ENCODE measurements at regions not wholly inside any gene's neighbourhood (a gene's known extent, or its start where the extent isn't known, plus 50 kb on each side); places are given as distances from the start of the nearest gene placed in this dataset.
"Not testable (repeated sequence)": the region's sequence is repeated elsewhere in the genome, so short reads cannot be mapped to it uniquely, and the experiment has no call there.

- no peak for DNase-seq
Measured at GRCh38 chr4:53959343-53960120, 104.9 kb downstream of the CHIC2 start.

GRCh38 chr4:53956454-53956853, 108.0 kb downstream of the CHIC2 start:
- DNase-seq: no peak

GRCh38 chr4:53956053-53956452, 108.4 kb downstream of the CHIC2 start:
- no peak for DNase-seq

DNA sequence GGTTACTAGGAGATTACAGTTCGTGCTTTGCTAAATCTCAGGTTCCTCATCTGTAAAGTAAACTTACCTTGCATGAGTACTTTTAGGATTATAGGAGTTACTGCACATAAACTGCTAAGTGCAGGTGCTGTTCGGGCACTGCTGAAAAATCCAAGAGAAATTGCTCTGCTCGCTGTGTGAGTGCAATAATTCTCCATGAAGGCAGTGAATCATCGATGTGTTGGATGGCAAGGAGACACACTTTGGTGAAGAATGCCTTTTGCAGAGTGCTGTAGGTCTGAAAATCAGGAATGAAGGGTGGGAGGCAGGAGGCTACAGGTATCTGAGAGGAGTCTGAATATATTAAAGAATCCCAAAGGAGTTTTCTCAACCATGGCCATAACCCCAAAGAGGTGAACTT, 113.0 kb downstream of the CHIC2 start:
- DNase-seq: no peak

DNA sequence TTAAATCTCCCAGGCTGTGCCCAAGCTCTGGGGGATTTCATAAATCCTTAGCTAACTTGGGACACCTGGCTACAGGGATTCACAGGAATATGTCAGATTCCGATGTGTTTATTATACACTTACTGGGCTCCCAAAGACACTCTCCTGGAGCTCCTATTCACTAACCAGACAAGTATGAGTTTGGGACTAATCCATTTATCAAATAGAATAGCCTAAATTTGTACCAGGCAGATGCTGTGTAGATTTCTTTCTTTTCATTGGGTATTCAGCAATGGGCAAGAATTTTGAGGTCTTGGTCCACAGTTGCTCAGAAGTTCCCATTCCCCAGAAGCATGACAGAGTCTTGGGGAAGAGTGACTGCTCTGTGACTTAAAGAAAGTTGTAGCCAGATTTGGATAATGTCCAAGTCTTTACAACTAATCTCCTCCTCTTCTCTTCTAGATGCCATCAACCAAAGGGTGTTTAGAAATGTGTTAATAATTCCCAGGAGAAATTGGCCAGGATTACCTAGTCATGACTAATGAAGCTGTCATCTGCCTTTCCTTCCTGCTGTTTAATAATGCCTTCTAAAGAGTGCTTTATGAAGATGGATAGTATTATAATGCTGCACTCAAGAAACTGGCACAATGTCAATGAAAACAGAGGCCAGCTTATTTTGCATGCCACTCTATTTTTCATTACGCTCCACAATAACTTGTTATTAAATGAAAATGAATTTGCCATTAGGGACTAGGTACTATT, 120.9 kb downstream of the CHIC2 start:
- DNase-seq: no peak

DNA sequence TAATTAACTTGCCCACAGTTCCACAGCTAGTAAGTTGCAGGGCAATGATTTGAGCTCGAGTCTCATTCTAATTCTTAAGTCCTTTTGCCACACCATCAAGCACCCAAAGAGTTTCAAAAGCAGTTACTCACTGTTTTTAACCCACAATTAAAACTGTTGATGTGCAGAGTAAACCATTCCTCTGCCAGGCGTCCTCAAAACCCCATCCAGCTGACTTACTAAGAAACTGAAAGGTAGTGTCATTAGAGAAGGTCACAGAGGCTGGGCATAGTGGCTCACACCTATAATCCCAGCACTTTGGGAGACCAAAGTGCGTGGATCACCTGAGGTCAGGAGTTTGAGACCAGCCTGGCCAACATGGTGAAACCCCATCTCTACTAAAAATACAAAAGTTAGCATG, 121.7 kb downstream of the CHIC2 start:
- DNase-seq: no peak

DNA sequence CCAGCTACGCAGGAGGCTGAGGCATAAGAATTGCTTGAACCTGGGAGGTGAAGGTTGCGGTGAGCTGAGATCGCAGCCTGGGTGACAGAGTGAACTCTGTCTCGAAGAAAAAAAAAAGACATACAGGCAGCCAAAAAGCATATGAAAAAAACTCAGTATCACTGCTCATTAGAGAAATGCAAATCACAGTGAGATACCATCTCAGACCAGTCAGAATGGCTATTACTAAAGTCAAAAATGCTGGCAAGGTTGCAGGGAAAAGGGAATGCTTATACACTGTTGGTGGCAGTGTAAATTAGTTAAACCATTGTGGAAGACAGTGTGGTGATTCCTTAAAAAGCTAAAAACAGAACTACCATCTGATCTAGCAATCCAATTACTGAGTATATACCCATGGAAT, 123.1 kb downstream of the CHIC2 start:
- no peak for DNase-seq

DNA sequence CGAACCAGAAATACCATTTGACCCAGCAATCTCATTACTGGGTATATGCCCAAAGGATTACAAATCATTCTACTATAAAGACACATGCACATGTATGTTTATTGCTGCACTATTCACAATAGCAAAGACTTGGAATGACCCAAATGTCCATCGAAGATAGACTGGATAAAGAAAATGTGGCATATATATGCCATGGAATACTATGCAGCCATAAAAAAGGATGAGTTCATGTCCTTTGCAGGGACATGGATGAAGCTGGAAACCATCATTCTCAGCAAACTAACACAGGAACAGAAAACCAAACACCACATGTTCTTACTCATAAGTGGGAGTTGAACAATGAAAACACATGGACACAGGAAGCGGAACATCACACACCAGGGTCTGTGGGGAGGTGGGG, 124.5 kb downstream of the CHIC2 start:
- DNase-seq: not testable (repeated sequence)

- no peak for DNase-seq
Measured at GRCh38 chr4:53937918-53938317, 126.5 kb downstream of the CHIC2 start.

DNA sequence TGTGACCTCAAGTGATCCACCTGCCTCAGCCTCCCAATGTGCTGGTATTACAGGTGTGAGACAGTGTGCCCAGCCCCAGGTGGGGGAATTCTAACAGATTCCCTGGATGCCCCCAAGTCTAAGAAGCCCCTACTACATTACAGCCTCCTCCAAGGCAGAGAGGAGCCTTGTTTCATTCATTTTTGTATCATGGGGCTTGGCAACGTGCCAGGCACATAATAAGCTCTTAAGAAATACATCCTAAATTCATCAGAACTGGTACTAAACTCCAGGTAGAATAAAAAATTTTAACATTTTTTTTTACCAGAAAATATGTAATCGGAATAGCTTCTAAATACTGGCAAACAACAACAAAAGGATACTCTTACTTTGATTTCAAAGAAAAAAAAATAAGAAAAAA, 127.1 kb downstream of the CHIC2 start:
- DNase-seq: no peak

GRCh38 chr4:53935780-53936179, 128.6 kb downstream of the CHIC2 start:
- DNase-seq: no peak

GRCh38 chr4:53932796-53933610, 131.4 kb downstream of the CHIC2 start:
- no peak for DNase-seq

DNA sequence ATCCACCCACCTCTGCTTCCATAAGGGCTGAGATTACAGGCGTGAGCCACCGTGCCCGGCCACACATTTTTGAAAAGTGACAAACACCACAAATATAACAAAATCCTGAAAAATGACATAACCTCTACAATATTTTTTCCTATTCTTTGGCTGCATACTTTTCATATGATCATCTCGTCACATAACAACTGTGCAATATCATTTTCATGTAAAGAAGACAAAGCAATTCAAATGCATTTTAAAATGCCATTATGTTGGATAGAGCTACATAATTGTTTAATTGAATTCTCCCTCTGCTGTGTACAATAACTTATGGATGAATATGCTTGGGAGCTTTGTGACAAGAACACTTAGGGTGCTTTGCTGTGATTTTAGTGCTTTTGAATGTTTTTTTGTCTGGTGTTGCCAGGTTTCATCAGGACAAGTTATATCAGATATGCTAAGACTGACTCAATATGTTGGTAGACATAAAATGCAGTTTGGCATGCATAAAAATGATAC, 132.9 kb downstream of the CHIC2 start:
- DNase-seq: no peak

DNA sequence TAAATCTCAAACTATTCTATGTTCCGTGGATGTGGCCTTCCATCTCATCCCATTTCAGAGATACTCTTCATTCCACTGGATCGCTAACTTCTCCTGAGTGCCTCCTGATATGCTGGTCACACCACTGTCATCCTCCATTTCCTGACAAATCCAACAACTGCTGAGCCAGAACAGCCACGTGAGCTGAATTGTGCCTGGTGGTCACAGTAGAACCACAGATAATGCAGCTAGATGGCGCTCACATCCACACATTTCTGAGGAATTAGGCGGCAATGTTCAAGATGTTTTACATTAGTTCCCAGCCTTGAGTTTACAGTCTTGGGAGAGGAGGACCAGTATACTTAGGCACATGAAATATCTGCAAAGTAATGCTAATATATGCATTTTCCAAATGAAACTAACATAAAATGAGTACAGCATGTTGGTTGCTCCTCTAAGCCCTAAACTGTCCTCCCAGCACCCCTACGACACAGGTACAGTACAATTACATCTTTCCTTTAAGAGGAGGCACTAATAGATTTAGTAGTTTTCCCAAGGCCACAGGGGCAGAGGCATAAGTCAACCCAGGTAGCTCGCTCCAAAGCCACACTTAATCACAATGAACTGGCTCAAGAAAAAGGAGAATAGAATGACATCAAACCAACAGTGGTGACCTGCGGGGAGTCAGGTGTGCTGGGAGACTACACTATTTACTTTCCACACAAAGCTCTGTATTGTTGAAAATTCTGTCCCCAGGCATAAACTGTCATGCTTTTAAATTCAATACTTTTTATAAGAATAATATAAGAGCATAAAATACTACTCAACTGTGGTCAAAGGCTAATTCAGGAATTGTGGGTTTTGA, 134.2 kb downstream of the CHIC2 start:
- DNase-seq: peak; percentile 59

GRCh38 chr4:53929311-53929710, 135.1 kb downstream of the CHIC2 start:
- DNase-seq: no peak

- no peak for DNase-seq
Measured at GRCh38 chr4:53928825-53929224, 135.6 kb downstream of the CHIC2 start.

DNA sequence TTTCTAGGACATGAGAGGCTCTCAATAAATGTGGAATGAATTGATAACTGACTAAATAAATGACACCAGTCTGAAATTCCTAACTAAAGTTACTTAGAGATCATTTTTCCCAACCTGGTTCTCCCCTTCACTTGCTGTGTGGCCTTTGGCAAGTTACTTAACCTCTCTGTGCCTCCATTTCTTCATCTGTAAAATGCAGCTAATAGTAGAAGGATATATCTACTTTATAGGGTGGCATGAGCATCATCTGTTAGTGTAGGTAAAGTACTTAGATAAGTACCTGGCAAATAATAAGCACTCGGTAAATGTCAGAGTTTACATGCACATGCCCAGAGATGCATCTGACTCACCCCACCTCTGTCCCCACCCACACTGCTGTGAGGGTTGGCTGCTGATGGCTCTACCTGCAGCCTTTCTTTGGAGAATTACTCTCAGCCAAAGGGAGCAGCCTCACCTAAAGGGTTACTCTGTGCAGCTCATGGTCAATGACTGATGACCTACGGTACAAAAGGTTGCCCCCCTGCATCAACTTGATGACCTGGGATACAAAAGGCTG, 139.3 kb downstream of the CHIC2 start:
- DNase-seq: no peak

- DNase-seq: no peak
Measured at GRCh38 chr4:53924333-53925049, 139.9 kb downstream of the CHIC2 start.

- no peak for DNase-seq
Measured at GRCh38 chr4:53923921-53924320, 140.5 kb downstream of the CHIC2 start.

DNA sequence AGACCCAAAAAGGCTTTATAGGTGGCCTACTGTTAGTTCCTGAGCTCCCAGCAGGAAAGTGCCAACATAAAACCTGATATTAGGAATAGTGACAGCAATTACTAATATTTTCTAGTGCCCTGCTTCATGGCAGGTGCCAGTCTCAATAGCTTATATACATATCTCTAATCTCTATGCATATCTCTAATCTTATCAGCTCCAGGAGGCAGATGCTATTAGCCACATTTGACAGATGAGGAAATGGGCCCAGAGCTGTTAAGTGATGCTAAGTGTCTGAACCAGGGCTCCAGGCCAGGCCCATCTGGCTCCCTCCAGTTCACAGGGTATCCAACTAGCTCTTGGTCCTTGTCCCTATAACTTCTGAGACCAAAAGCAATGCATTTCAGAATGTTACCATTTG, 142.5 kb downstream of the CHIC2 start:
- no peak for DNase-seq

GRCh38 chr4:53920883-53921282, 143.5 kb downstream of the CHIC2 start:
- DNase-seq: no peak

Measured in activated CD4-positive, alpha-beta T cell treated with anti-CD3 and anti-CD28 coated beads, Interleukin-2, Interleukin-6, amounts not matched to agents 100 ng/mL and 50 ng/mL, durations not matched to agents 16 hours and 8 hours (primary cell).